OCI-LY1 (cell line): ENCODE measurements at regions not wholly inside any gene's neighbourhood (a gene's known extent, or its start where the extent isn't known, plus 50 kb on each side); places are given as distances from the start of the nearest gene placed in this dataset.

ENCODE experiments used
- CTCF ChIP-seq: fragments of 200-600 bp; sonication (generic), shearing (Covaris generic); IDR thresholded peaks from 2 replicates; pipeline ENCODE4 v1.5.1; 2017; ENCODE audit warnings: mild to moderate bottlenecking, antibody characterized with exemption, low read length, moderate library complexity, mixed read lengths
- EZH2 ChIP-seq: fragments of 200-600 bp; sonication (generic), shearing (Covaris generic); IDR thresholded peaks from 2 replicates; pipeline ENCODE4 v1.8.0; 2017; ENCODE audit warnings: borderline replicate concordance, mixed run types, mild to moderate bottlenecking, antibody characterized with exemption, low read length, moderate library complexity, mixed read lengths

- TF ChIP-seq CTCF, result no peak
- no peak for TF ChIP-seq EZH2
Observed at GRCh38 chr7:133195868-133196267, 57.0 kb upstream of the EXOC4 start.
